GM18951 (cell line): ENCODE measurements at regions not wholly inside any gene's neighbourhood (a gene's known extent, or its start where the extent isn't known, plus 50 kb on each side); places are given as distances from the start of the nearest gene placed in this dataset.

ENCODE experiments used
- POLR2A ChIP-seq: IDR thresholded peaks from 4 replicates; pipeline ENCODE4 v1.6.1; 2011; ENCODE audit warnings: mild to moderate bottlenecking; ENCODE audit not compliant: insufficient read length, insufficient read depth; ENCODE audit errors: extremely low read depth
- in situ Hi-C: fragments of 300-500 bp; cut with MboI; formaldehyde crosslinking; loops from one replicate; pipeline ENCODE4 v1.12.0; 2022; ENCODE audit warnings: low sequenced_read_pairs, mixed read lengths, inconsistent platforms; ENCODE audit not compliant: unreplicated experiment

DNA sequence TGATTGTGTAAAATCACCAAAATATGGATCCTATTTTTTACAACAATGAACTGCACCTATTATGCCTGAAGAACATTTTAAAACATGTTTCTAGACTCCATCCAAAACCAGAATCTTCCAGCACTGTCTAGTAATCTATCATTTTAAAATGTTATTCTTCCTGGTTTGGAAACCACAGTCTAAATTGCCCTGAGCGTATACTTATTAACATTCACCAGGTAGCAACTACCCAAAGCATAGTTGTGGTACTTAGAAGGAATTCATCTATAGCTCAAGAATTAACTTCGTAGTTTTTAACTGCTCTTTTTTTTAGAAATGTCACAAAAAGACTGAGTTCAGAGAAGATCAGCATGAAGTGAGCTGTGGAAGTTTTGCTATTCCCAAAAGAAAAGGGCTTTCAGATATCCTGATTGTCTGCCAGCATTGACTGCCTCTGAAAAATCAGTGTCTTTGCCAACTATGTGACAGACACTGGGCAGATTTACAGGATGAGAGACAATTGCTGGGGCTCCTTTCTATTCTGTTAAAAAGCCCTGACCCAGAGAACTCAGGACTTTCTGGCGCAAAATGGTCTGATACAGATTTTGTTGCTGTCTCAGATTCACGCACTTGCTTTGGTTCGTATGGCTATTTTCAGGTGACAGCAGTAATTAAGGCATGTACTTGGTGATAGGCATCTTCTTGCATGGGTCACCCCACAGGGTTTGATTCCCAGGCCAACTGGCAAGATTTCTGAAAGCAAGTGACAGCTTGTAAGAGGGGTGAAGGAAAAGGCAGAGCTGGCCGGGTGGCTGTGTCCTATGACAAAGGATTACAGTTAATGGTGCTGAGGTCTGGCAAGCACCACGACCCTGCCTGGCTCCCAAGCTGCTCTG is 152.5 kb upstream of the RAI14 start:
- in situ Hi-C loops = no loop called here
- TF ChIP-seq POLR2A = no peak

DNA sequence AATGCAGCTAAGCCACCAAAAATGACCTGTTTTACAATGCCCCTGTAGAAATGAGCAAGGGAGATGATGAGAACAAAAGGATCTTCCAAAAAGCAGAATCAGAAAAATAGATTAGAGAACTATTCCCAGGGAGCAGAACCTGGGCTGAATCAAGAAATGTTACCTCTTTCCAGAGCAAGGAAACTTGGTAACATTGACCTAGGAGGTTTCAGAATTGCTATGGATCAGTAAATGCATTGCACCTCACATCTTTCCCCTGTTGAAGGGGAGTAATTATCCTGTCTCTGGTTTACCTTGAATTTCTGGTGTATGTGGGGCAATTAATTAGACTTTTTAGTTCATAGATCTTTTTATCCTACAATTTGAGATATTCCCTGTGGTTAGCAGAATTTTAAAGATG is 151.2 kb upstream of the RAI14 start:
- in situ Hi-C loops = no loop called here
- no peak for TF ChIP-seq POLR2A

DNA sequence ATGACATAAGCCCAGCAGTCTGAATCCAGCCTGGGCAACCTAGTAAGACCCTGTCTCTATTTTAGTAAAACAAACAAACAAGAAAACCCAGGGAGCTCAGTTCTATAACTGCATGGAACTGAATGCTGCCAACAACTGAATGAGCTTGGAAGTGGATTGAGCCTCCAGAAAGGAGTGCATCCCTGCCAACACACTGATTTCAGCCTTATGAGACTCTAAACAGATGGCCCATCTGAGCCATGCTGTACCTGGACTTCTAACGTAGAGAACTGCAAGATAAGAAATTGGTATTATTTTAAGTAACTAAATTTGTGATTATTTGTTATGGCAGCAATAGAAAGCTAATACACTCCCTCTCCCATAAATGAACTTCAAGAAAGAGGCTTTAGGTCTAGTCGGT is 150.4 kb upstream of the RAI14 start:
- TF ChIP-seq POLR2A = no peak
- in situ Hi-C loops = no loop called here

DNA sequence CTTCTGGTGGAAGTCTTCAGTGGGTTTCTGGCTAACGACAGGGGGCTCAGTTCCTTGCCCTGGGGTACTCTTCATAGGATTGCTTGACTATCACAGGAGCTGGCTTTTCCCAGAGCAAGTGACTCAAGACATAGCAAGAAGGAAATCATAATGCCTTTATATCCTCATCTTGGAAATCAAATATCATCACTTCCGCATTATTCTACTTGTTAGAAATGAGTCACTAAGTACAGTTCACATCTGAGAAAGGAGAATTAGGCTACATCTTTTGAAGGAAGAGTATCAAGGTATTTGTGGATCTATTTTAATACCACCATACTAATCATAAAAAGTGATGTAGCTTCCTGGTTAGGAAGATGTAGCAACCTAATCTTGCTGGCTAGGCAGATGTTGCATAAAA is 148.2 kb upstream of the RAI14 start:
- no peak for TF ChIP-seq POLR2A
- in situ Hi-C loops = no loop called here

DNA sequence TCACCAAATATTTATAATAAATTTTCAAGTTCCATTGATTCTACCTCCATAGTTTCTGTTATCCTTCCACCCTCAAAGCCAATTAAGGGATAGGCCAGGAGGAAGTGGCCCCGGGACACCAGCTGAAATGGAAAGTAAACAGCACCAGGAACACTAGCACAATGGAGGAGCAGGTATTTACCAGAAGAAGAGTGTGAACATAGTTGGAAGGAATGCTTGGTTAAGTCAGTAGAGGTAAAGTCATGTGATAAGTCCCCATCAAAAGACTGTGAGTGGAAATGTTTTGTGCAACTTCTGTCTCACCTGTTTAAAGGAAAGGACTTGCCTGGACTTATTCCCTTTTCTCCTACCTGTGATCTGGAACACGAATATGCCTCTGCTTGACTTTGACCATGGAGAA is 146.7 kb upstream of the RAI14 start:
- in situ Hi-C loops = no loop called here
- TF ChIP-seq POLR2A = no peak

DNA sequence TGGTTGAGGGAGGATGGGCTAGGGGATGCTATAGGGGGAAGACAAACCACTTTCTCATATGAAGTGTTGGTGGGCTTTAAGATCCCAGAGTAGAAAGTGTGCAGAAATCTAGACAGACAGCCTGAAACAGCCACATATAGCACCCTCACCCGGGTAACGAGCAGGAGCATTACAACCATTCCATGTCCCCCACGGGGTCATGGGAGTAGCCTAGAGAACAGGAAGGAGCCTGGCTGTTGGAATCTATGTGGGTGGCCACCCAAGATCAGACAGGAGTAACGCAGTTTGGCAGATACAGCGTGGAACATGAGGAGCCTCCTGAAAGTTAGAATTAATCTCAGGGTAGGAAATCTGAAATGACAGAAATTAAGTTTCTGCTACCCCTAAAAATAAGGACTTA is 146.1 kb upstream of the RAI14 start:
- no peak for TF ChIP-seq POLR2A
- in situ Hi-C loops = no loop called here

DNA sequence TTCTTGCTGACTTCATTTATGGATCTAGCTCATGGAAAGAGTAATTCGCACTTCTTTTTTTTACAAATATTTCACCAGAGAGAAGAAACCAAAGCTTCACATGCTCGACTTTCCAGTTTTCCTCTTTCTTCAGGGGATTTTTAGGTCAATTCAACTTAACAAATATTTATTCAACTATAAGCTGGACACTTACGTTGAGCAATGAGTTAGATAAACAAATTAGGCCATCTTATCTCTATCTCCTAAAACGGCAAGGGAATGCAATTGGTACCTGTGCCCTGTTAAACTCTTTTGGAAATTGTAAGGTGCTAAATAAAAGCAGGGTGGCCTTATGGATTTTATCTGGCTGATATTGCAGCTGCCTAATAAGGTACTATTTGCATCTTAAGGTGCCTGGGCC is 145.1 kb upstream of the RAI14 start:
- TF ChIP-seq POLR2A = no peak
- in situ Hi-C loops = no loop called here

DNA sequence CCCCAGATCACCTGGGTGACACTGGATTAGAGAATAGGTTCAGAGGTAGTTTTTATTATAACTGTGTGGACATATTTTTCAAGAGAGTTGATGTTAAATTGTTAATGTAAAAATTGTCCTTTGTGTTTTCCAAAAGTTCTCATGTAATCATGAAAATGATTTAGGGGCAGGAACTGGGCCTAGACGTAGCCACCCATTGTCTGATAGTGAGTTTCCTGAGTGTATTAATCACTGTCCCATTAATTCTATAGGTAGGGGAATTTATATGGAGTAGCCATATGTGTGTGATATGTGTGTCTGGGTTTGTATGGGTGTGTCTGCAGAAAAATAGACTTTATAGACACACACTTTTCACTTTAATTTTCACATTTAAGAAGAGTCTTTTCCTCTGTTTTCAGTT is 144.6 kb upstream of the RAI14 start:
- TF ChIP-seq POLR2A = no peak
- in situ Hi-C loops = no loop called here

DNA sequence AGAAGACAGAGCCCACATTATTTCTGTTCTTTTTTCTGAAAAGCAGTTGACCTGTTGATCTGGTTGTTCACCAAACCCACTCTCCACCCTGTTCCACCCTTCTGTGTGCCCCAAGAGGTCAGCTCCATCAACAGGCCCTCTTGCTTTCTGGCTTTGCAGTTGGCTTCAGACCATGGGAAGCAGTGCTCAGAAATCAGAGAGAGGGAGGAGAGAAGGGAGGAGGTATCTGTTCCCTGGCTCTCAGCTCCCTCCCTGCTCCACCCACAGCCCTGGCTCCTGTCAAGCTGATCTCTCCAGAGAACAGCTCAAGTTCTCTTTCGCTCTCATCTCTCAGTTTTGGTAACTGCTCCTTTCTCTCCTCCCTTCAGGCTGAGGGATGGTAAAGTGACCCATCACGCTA is 144.2 kb upstream of the RAI14 start:
- in situ Hi-C loops = no loop called here
- TF ChIP-seq POLR2A = no peak

DNA sequence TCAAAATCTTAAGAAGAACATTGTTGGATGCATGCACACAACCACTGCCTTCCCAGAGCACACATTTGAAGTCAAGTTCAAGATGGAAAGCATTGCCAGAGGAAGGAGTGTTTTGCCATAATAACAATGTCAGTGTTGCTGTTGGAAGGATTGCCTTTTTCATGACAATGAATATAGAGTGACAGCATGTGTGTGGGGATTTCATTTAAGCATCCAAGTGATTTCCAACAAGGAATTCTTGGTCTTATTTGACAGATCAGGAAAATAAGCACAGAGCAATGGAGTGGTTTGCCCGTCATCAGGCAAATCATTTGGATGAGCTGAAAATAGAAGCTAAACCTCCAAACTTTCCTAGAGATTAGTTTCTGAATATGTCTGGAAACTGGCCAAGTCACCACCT is 140.0 kb upstream of the RAI14 start:
- in situ Hi-C loops = no loop called here
- no peak for TF ChIP-seq POLR2A

DNA sequence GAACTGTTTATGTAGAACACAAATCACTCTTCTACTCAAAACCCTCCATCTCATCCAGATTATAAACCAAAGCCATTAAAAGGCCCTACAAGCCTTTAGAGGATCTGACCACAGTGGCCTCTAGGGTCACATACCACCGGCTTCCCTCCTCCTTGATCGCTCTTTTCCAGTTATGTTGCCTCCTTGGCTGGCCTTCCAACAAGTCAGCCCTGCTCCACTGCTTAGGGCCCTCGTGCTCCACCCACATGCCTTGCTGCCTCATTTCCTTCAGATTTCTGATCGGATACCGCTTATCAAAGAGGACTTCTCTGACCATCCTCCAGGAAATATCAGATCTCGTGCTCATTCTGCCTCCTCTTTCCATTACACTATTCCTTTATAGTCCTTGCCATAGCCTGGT is 139.4 kb upstream of the RAI14 start:
- no peak for TF ChIP-seq POLR2A
- in situ Hi-C loops = no loop called here

DNA sequence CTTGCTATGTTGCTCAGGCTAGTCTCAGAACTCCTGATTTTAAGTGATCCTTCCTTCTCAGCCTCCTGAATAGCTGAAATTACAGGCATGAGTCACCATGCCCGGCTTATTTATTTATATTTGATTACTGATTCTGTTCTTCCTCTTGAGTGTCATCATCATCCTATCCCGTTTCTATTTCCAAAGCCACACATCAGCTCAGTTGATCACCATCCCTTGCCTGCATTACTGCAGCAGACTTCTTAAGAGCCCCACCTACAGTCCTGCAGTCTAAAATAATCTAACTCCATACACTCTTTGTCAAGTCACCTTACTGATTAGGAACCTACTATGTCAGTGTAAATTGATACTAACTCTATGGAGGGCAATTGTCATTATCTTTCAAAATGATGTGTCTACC is 138.9 kb upstream of the RAI14 start:
- no peak for TF ChIP-seq POLR2A
- in situ Hi-C loops = no loop called here

DNA sequence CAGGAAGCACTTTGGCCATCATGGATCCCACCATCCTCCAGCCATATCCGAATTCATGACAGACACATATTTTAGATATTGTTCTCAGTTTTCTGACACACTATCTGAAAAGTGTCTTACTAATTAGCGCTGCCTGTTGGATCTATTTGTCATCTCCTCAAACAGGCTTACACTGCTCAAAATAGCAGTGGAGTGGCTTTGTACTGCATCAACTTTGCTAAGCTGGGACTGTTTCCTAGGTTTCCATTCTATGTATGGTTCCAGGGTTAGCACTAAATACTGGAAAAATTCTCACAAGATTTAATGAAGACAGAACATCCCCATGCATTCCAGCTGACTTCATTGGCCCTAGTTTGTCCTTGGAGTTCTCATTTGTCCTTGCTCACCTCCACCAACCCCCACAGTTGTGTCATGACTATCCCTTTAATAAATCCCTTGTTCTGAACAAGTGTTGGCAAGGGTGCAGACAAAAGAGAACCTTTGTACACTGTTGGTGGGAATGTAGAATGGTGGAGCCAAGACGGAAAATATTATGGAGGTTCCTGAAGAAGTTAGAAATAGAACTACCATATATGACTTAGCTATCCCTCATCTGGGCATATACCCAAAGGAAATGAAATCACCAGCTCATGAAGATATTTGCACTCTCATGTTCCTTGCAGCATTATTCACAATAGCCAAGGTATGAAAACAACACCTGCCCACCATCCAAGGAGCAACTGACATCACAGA is 136.5 kb upstream of the RAI14 start:
- in situ Hi-C loops = no loop called here
- no peak for TF ChIP-seq POLR2A
